Lung (tissue), 11 donors: ENCODE measurements at regions not wholly inside any gene's neighbourhood (a gene's known extent, or its start where the extent isn't known, plus 50 kb on each side); places are given as distances from the start of the nearest gene placed in this dataset.

Experiments
- ATAC-seq: fragments of 200-7000 bp; cut with Tn5 transposase; one replicate; pipeline ENCODE4 v1.9.1; 2020; ENCODE audit warnings: moderate number of reproducible peaks; ENCODE audit not compliant: insufficient read depth, low FRiP score
- DNase-seq, 3 donors: peaks; one replicate each; pipeline ENCODE4 v3.0.0-alpha.2; 2013 to 2017
- H3K27ac ChIP-seq, 2 donors: one replicate each; pipeline ENCODE4 v1.5.1; 2013; ENCODE audit warnings: mild to moderate bottlenecking in 2 of 2, moderate library complexity in 2 of 2, control low read depth in 1 of 2, inconsistent platforms in 1 of 2, low read depth in 1 of 2, low read length in 1 of 2
- H3K27me3 ChIP-seq, 3 donors: one replicate each; pipeline ENCODE4 v1.5.1; 2013; ENCODE audit warnings: low read length in 2 of 3; ENCODE audit not compliant: control insufficient read depth in 3 of 3, insufficient read depth in 3 of 3
- H3K36me3 ChIP-seq, 4 donors: one replicate each; pipeline ENCODE4 v1.5.1; 2013; ENCODE audit warnings: low read length in 4 of 4, mild to moderate bottlenecking in 1 of 4, moderate library complexity in 1 of 4; ENCODE audit not compliant: control insufficient read depth in 4 of 4, insufficient read depth in 4 of 4
- H3K4me1 ChIP-seq, 5 donors: one replicate each; pipeline ENCODE4 v1.5.1; 2013; ENCODE audit warnings: low read length in 5 of 5, mild to moderate bottlenecking in 2 of 5, moderate library complexity in 1 of 5; ENCODE audit not compliant: control insufficient read depth in 5 of 5, insufficient read depth in 5 of 5
- H3K4me3 ChIP-seq: one replicate; pipeline ENCODE4 v1.5.1; 2013; ENCODE audit warnings: mild to moderate bottlenecking, control low read depth, moderate library complexity
- H3K9ac ChIP-seq, 2 donors: one replicate each; pipeline ENCODE4 v1.5.1; 2013; ENCODE audit warnings: low read length in 2 of 2, control low read depth in 1 of 2; ENCODE audit not compliant: insufficient read depth in 1 of 2
- H3K9me3 ChIP-seq, 4 donors: one replicate each; pipeline ENCODE4 v1.5.1; 2013; ENCODE audit warnings: low read length in 3 of 4, mild to moderate bottlenecking in 1 of 4, moderate library complexity in 1 of 4; ENCODE audit not compliant: control insufficient read depth in 4 of 4, insufficient read depth in 3 of 4
- CTCF ChIP-seq: IDR thresholded peaks from 2 replicates; pipeline ENCODE4 v1.5.1; 2012; ENCODE audit warnings: mild to moderate bottlenecking; ENCODE audit errors: control extremely low read depth, extremely low read depth
- WGBS, 2 donors: extraction: QIAGEN DNeasy Blood & Tissue Kit; methylation state at CpG; one replicate each; pipeline ENCODE4 v1.1.7; 2013; 5-methylcytosine and 5-hydroxymethylcytosine counted together
- donor health status: control.
- donor health status: control.
- donor health status: Bipolar disorder and iron deficiency.
- donor health status: healthy.
- donor health status: DM: yes; HTN: yes; CAD: no.

GRCh38 chr2:48258481-48259149, 55.9 kb upstream of the FOXN2 start:
- Histone ChIP-seq H3K9me3 (no peaks in the 10 kb centered on the region), H3K4me1 (no peaks in the 10 kb centered on the region), H3K9ac (no peak overlapping the region), H3K27me3 (peaks cover 0 to 2% (median 2%) of the 10 kb centered on the region in 3 donors), H3K4me3 (no peak overlapping the region), H3K36me3 (no peaks in the 10 kb centered on the region), H3K27ac (no peak overlapping the region)
- no peak for TF ChIP-seq CTCF
- ATAC-seq, result no peak
- no peak for DNase-seq
- WGBS, 2 donors, result 72 to 82% methylated on average over 4 of the region's 4 CpGs

GRCh38 chr2:48259811-48260210, 54.7 kb upstream of the FOXN2 start:
- Histone ChIP-seq H3K27me3 (peaks cover 0 to 2% (median 2%) of the 10 kb centered on the region in 3 donors), H3K9me3 (no peaks in the 10 kb centered on the region), H3K4me3 (no peak overlapping the region), H3K36me3 (no peaks in the 10 kb centered on the region), H3K27ac (no peak overlapping the region), H3K4me1 (no peaks in the 10 kb centered on the region), H3K9ac (no peak overlapping the region)
- no peak for TF ChIP-seq CTCF
- 71 to 81% methylated on average over 1 of the region's 1 CpG for whole genome bisulfite sequencing, 2 donors
- no peak for DNase-seq
- no peak for ATAC-seq

GRCh38 chr2:48264627-48265026, 49.9 kb upstream of the FOXN2 start:
- no peak overlapping the region for H3K27ac ChIP-seq

More at GRCh38 chr2:48264627-48265026, 49.9 kb upstream of the FOXN2 start:
- Histone ChIP-seq H3K36me3 (no peaks in the 10 kb centered on the region), H3K9ac (no peak overlapping the region), H3K27me3 (peaks cover 0 to 2% (median 0%) of the 10 kb centered on the region in 3 donors), H3K4me1 (no peaks in the 10 kb centered on the region), H3K4me3 (no peak overlapping the region), H3K9me3 (no peaks in the 10 kb centered on the region)
- 97 to 100% methylated on average over 1 of the region's 1 CpG for WGBS, 2 donors
- TF ChIP-seq CTCF, result no peak
- DNase-seq (no peak), ATAC-seq (no peak)
